Activated naive CD4-positive, alpha-beta T cell treated with anti-CD3 and anti-CD28 coated beads for 36 hours (primary cell): ENCODE measurements at regions not wholly inside any gene's neighbourhood (a gene's known extent, or its start where the extent isn't known, plus 50 kb on each side); places are given as distances from the start of the nearest gene placed in this dataset.
"Not testable (repeated sequence)": the region's sequence is repeated elsewhere in the genome, so short reads cannot be mapped to it uniquely, and the experiment has no call there.

ENCODE experiments used
- CTCF ChIA-PET: fragments of 350-600 bp; sonication (Branson Sonifier 250); formaldehyde crosslinking; loops from one replicate; lab custom pipeline; 2021; ENCODE audit warnings: antibody characterized with exemption; lab: Charles Lee
- DNase-seq: peaks from one replicate; pipeline ENCODE4 v3.0.0-alpha.2; 2020
- H3K27ac Mint-ChIP-seq: one replicate; pipeline ENCODE4 v1.8.0; 2021; ENCODE audit warnings: mild to moderate bottlenecking, mixed read lengths
- H3K27me3 Mint-ChIP-seq: one replicate; pipeline ENCODE4 v1.8.0; 2021; ENCODE audit warnings: low read depth, mixed read lengths
- H3K36me3 Mint-ChIP-seq: one replicate; pipeline ENCODE4 v1.8.0; 2021; ENCODE audit warnings: low read depth, mixed read lengths
- H3K4me1 Mint-ChIP-seq: one replicate; pipeline ENCODE4 v1.8.0; 2021; ENCODE audit warnings: low read depth, mixed read lengths
- H3K4me3 Mint-ChIP-seq: one replicate; pipeline ENCODE4 v1.8.0; 2021; ENCODE audit warnings: mild to moderate bottlenecking, moderate library complexity, mixed read lengths
- H3K9me3 Mint-ChIP-seq: one replicate; pipeline ENCODE4 v1.8.0; 2021; ENCODE audit warnings: mixed read lengths
- intact Hi-C: fragments of 100-400 bp; cut with micrococcal nuclease; formaldehyde crosslinking; loops from one replicate; pipeline ENCODE4 v1.15.1; 2023

DNA sequence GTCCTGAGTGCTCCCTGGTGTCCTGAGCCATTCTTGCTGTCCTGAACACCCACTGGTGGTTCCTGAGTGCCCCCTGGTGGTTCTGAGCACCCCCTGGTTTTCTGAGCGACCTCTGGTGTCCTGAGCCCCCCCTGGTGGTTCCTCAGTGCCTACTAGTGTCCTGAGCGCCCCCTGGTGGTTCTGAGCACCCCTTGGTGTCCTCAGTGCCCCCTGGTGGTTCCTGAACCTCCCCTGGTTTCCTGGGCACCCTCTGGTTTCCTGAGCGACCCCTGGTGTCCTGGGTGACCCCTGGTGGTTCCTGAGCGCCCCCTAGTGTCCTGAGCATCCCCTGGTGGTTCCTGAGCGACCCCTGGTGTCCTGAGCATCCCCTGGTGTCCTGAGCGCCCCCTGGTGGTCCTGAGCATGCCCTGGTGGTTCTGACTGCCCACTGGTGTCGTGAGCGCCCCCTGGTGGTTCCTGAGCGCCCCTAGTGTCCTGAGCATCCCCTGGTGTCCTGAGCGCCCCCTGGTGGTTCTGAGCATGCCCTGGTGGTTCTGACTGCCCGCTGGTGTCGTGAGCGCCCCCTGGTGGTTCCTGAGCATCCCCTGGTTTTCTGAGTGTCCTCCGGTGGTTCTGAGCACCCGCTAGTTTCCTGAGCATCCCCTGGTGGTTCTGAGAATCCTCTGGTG lies 473.1 kb downstream of the TMEM121 start:
- Mint-ChIP-seq H3K4me1 (peaks cover 45% of the 10 kb centered on the region), H3K4me3 (peak overlapping the region; percentile 60), H3K27me3 (no peaks in the 10 kb centered on the region), H3K27ac (peak overlapping the region; percentile 75), H3K36me3 (peaks cover 1% of the 10 kb centered on the region), H3K9me3 (no peaks in the 10 kb centered on the region)
- CTCF ChIA-PET, result interaction anchor here (0.7 to 1.0 kb wide), 9 partner anchors 10 to 43 kb away, joined by 3 to 9 read pairs (median 4); no protein-coding TSS in a partner anchor
- intact Hi-C loops, result loop anchor here (1.0 kb wide), 3 partner anchors 24 to 54 kb away; no protein-coding TSS in a partner anchor
- DNase-seq, result peak; percentile 96

DNA sequence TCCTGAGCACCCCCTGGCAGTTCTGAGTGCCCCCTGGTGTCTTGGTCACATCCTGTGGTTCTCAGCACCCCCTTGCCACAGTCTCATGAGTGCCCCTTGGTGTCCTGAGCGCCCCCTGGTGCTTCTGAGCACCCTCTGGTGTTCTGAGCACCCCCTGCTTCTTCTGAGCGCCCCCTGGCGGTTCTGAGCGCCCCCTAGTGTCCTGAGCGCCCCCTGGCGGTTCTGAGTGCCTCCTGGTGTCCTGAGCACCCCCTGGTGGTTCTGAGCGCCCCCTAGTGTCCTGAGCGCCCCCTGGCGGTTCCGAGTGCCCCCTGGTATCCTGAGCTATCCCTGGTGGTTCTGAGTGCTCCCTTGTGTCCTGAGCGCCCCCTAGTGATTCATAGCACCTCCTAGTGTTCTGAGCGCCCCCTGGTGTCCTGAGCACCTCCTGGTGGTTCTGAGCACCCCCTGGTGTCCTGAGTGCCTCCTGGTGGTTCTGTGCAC lies 473.7 kb downstream of the TMEM121 start:
- CTCF ChIA-PET, result interaction anchor here (0.6 to 3.5 kb wide), 21 partner anchors 10 to 320 kb away, joined by 3 to 54 read pairs (median 4); no protein-coding TSS in a partner anchor
- H3K9me3 Mint-ChIP-seq, H3K4me3 Mint-ChIP-seq, intact Hi-C loops, H3K36me3 Mint-ChIP-seq, H3K27me3 Mint-ChIP-seq: not testable (repeated sequence)
- Mint-ChIP-seq H3K4me1 (peaks cover 43% of the 10 kb centered on the region), H3K27ac (peak overlapping the region; percentile 75)
- peak; percentile 84 for DNase-seq

GRCh38 chr14:106001277-106001676 lies 474.9 kb downstream of the TMEM121 start:
- intact Hi-C loops, H3K36me3 Mint-ChIP-seq, H3K27me3 Mint-ChIP-seq, H3K9me3 Mint-ChIP-seq, H3K4me3 Mint-ChIP-seq: not testable (repeated sequence)
- H3K27ac Mint-ChIP-seq, result peak overlapping the region; percentile 91
- CTCF ChIA-PET, result interaction anchor here (0.6 to 3.5 kb wide), 28 partner anchors 9 to 1086 kb away, joined by 3 to 54 read pairs (median 5); no protein-coding TSS in a partner anchor
- peaks cover 41% of the 10 kb centered on the region for H3K4me1 Mint-ChIP-seq
- DNase-seq, result peak; percentile 71

- Mint-ChIP-seq H3K4me1 (peaks cover 53% of the 10 kb centered on the region), H3K27ac (peak overlapping the region; percentile 99), H3K36me3 (peaks cover 28% of the 10 kb centered on the region), H3K4me3 (peak overlapping the region; percentile 65), H3K27me3 (no peaks in the 10 kb centered on the region), H3K9me3 (no peaks in the 10 kb centered on the region)
- CTCF ChIA-PET, result interaction anchor here (0.6 to 3.5 kb wide), 3 partner anchors 9 to 58 kb away, joined by 3 to 21 read pairs (median 7); no protein-coding TSS in a partner anchor
- DNase-seq, result no peak
- intact Hi-C loops, result no loop called here
Observed at GRCh38 chr14:106003351-106003750, 477.0 kb downstream of the TMEM121 start.

- intact Hi-C loops, result loop anchor here (1.0 to 5.0 kb wide), 3 partner anchors 8 to 762 kb away; no protein-coding TSS in a partner anchor
- Mint-ChIP-seq H3K4me3 (peak overlapping the region; percentile 93), H3K4me1 (peaks cover 60% of the 10 kb centered on the region), H3K36me3 (peaks cover 40% of the 10 kb centered on the region), H3K27ac (peak overlapping the region; percentile 99)
- peak; percentile 88 for DNase-seq
- H3K27me3 Mint-ChIP-seq, H3K9me3 Mint-ChIP-seq: not testable (repeated sequence)
- CTCF ChIA-PET, result interaction anchor here (0.6 to 2.3 kb wide), 12 partner anchors 8 to 143 kb away, joined by 3 to 14 read pairs (median 4); no protein-coding TSS in a partner anchor
Observed at GRCh38 chr14:106004937-106005795, 478.8 kb downstream of the TMEM121 start.

DNA sequence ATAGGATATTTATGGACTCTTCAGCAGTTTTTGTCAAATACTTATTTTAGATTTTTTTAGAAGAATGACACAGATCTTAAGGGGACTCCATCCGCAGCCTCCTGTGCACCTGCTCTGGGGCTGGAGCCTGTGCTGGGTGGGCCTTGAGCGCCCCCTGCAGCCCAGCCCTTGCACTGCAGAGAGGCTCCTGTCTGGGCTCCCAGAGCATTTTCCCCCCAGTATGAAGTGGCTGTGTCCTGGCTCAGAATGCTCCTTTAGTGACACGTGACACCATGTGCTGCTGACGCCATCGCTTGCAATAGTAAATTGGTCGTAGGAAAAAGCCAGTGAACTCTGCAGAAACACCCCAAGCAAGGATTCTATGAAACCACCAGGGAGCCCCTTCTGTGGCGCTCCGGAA lies 479.7 kb downstream of the TMEM121 start:
- CTCF ChIA-PET, result interaction anchor here (0.7 to 2.3 kb wide), 9 partner anchors 10 to 588 kb away, joined by 3 to 14 read pairs (median 3); no protein-coding TSS in a partner anchor

GRCh38 chr14:106006716-106007115 lies 480.3 kb downstream of the TMEM121 start:
- DNase-seq, H3K27me3 Mint-ChIP-seq, H3K9me3 Mint-ChIP-seq: not testable (repeated sequence)
- Mint-ChIP-seq H3K4me3 (peak overlapping the region; percentile 93), H3K27ac (peak overlapping the region; percentile 99), H3K36me3 (peaks cover 52% of the 10 kb centered on the region), H3K4me1 (peaks cover 69% of the 10 kb centered on the region)
- intact Hi-C loops, result loop anchor here (1.0 to 5.0 kb wide), 3 partner anchors 39 to 761 kb away; no protein-coding TSS in a partner anchor
- CTCF ChIA-PET, result interaction anchor here (0.7 to 2.3 kb wide), 3 partner anchors 32 to 53 kb away, joined by 3 to 14 read pairs (median 4); no protein-coding TSS in a partner anchor

More for the DNA sequence above, 479.7 kb downstream of the TMEM121 start:
- Mint-ChIP-seq H3K27ac (peak overlapping the region; percentile 99), H3K36me3 (peaks cover 47% of the 10 kb centered on the region), H3K4me3 (peak overlapping the region; percentile 93), H3K4me1 (peaks cover 68% of the 10 kb centered on the region)
- DNase-seq, result peak; percentile 85
- intact Hi-C loops, result loop anchor here (1.0 to 5.0 kb wide), 3 partner anchors 39 to 761 kb away; no protein-coding TSS in a partner anchor
- H3K9me3 Mint-ChIP-seq, H3K27me3 Mint-ChIP-seq: not testable (repeated sequence)

DNA sequence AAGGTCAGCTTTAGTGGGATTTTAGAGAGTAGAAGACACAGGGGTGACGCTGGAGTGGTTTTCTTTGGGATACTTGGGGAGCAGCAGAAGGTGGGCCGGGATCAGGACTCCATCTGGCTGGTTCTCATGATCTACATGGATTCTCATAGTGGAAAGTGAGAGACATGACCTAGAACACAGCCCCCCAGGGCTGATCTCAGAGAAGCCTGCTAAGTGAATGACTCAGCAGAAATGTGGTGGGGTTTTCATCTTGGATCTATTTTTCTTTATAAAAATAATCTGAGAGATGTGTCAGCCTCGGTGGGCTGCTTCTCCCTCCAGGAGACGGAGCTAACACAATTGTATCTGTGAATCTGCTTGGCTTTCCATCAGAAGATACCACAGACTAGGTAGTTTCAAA lies 484.4 kb downstream of the TMEM121 start:
- no peak for DNase-seq
- Mint-ChIP-seq H3K36me3 (peaks cover 60% of the 10 kb centered on the region), H3K4me1 (peaks cover 82% of the 10 kb centered on the region), H3K9me3 (no peaks in the 10 kb centered on the region), H3K27ac (peak overlapping the region; percentile 100), H3K4me3 (peak overlapping the region; percentile 75), H3K27me3 (no peaks in the 10 kb centered on the region)
- intact Hi-C loops, result loop anchor here (1.0 to 5.0 kb wide), 3 partner anchors 35 to 938 kb away; no protein-coding TSS in a partner anchor
- CTCF ChIA-PET, result interaction anchor here (0.6 to 6.0 kb wide), 3 partner anchors 10 to 37 kb away, joined by 3 to 54 read pairs (median 3); no protein-coding TSS in a partner anchor

GRCh38 chr14:106011631-106012360 lies 485.4 kb downstream of the TMEM121 start:
- Mint-ChIP-seq H3K4me1 (peaks cover 84% of the 10 kb centered on the region), H3K27ac (peak overlapping the region; percentile 100), H3K36me3 (peaks cover 56% of the 10 kb centered on the region), H3K4me3 (peak overlapping the region; percentile 75)
- intact Hi-C loops, result loop anchor here (1.0 to 5.0 kb wide), 3 partner anchors 34 to 939 kb away; no protein-coding TSS in a partner anchor
- H3K27me3 Mint-ChIP-seq, H3K9me3 Mint-ChIP-seq: not testable (repeated sequence)
- CTCF ChIA-PET, result interaction anchor here (0.7 to 6.0 kb wide), 7 partner anchors 8 to 50 kb away, joined by 3 to 54 read pairs (median 4); no protein-coding TSS in a partner anchor
- peak; percentile 84 for DNase-seq

- H3K27me3 Mint-ChIP-seq, H3K9me3 Mint-ChIP-seq, DNase-seq: not testable (repeated sequence)
- intact Hi-C loops, result loop anchor here (5.0 kb wide), 2 partner anchors 50 to 940 kb away; no protein-coding TSS in a partner anchor
- peaks cover 86% of the 10 kb centered on the region for H3K4me1 Mint-ChIP-seq
- peak overlapping the region; percentile 100 for H3K27ac Mint-ChIP-seq
- CTCF ChIA-PET, result interaction anchor here (0.7 to 6.0 kb wide), 6 partner anchors 9 to 49 kb away, joined by 3 to 54 read pairs (median 6); no protein-coding TSS in a partner anchor
- peaks cover 55% of the 10 kb centered on the region for H3K36me3 Mint-ChIP-seq
- H3K4me3 Mint-ChIP-seq, result peak overlapping the region; percentile 75
Observed at GRCh38 chr14:106012361-106012725, 486.0 kb downstream of the TMEM121 start.
